ENCODE measurements at regions not wholly inside any gene's neighbourhood (a gene's known extent, or its start where the extent isn't known, plus 50 kb on each side); places are given as distances from the start of the nearest gene placed in this dataset.

DNA sequence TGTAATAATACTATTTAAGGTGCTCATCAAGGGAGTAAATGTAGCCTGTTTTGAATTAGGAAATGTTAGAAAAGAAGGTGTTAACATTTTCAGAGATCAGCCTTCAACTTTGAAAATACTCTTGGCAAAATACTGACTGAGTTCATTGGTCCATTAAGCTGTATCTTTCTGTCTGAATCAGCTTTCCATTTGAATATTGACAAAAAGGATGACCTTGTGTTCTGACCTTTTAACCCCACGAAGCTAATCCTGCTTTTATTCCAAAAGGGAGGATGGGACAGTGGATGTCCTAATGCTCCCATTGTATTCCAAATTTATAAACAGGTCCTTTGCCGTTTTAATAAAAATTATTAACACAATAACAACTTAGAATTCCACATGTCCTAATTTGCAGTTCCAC, 259.7 kb upstream of the NRIP1 start:
- DNase-seq (ENCODE audit: low spot score): no peak
- 76% methylated on average over 2 of the region's 2 CpGs for WGBS
- Histone ChIP-seq H3K36me3 (no peaks in the 10 kb centered on the region), H3K9me3 (no peaks in the 10 kb centered on the region), H3K4me1 (replicated peaks) (no peaks in the 10 kb centered on the region), H3K4me3 (no peak overlapping the region), H3K27me3 (replicated peaks; ENCODE audit: insufficient read depth) (no peaks in the 10 kb centered on the region), H3K27ac (no peak overlapping the region)
- TF ChIP-seq, protein P1, sequence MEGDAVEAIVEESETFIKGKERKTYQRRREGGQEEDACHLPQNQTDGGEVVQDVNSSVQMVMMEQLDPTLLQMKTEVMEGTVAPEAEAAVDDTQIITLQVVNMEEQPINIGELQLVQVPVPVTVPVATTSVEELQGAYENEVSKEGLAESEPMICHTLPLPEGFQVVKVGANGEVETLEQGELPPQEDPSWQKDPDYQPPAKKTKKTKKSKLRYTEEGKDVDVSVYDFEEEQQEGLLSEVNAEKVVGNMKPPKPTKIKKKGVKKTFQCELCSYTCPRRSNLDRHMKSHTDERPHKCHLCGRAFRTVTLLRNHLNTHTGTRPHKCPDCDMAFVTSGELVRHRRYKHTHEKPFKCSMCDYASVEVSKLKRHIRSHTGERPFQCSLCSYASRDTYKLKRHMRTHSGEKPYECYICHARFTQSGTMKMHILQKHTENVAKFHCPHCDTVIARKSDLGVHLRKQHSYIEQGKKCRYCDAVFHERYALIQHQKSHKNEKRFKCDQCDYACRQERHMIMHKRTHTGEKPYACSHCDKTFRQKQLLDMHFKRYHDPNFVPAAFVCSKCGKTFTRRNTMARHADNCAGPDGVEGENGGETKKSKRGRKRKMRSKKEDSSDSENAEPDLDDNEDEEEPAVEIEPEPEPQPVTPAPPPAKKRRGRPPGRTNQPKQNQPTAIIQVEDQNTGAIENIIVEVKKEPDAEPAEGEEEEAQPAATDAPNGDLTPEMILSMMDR (IDR thresholded peaks at IDR 0.05): no peak
- no peak for TF ChIP-seq POLR2A (IDR thresholded peaks at IDR 0.05)
- TF ChIP-seq POLR2AphosphoS5 (IDR thresholded peaks at IDR 0.05): no peak
- intact Hi-C loops (cut with DNase I): no loop called here

GRCh38 chr21:15326032-15326867, 261.4 kb upstream of the NRIP1 start:
- no peak overlapping the region for H3K4me3 ChIP-seq
- H3K27ac ChIP-seq: no peak overlapping the region
- no peaks in the 10 kb centered on the region for H3K4me1 ChIP-seq (replicated peaks)
- WGBS: 94% methylated on average over 8 of the region's 9 CpGs
- H3K27me3 ChIP-seq (replicated peaks; ENCODE audit: insufficient read depth): no peaks in the 10 kb centered on the region
- TF ChIP-seq, protein P1 (IDR thresholded peaks at IDR 0.05): no peak
- no peak for TF ChIP-seq POLR2AphosphoS5 (IDR thresholded peaks at IDR 0.05)
- no peak for TF ChIP-seq POLR2A (IDR thresholded peaks at IDR 0.05)
- no peak for DNase-seq (ENCODE audit: low spot score)
- intact Hi-C loops (cut with DNase I): no loop called here
- no peaks in the 10 kb centered on the region for H3K36me3 ChIP-seq
- H3K9me3 ChIP-seq: no peaks in the 10 kb centered on the region

DNA sequence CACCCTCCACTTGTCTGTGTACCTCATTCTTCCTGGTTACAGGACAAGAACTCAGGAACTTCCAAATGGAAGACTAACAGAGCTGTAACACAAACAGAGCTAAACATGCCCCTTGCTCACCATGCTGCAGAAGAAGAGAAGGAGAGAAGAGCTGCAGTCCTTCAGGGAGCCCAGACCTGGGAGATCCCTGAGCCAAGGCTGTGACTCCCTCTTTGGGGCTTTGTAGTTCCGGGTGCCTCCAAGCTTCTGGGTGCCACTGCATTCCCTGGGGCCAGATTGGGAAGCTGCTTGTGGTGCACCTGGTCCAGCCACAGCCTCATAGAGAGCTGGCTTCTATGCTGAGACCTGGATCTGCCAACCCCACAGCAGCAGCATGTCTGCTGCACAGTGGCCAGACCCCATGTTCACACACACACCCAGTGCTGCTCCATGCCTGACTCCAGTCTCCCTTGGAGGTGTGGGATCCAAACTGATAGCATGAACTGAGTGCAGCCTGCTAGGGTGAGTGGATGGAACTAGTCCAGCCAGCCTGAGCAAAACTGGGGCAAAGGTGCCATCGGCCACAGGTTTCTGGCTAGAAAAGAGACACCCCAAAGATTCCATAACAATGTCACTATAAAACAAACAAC, 263.0 kb upstream of the NRIP1 start:
- Histone ChIP-seq H3K4me1 (replicated peaks) (no peaks in the 10 kb centered on the region), H3K36me3 (no peaks in the 10 kb centered on the region), H3K27me3 (replicated peaks; ENCODE audit: insufficient read depth) (no peaks in the 10 kb centered on the region), H3K9me3 (no peaks in the 10 kb centered on the region), H3K4me3 (no peak overlapping the region), H3K27ac (no peak overlapping the region)
- DNase-seq (ENCODE audit: low spot score): no peak
- intact Hi-C loops (cut with DNase I): no loop called here
- TF ChIP-seq POLR2A (IDR thresholded peaks at IDR 0.05): no peak
- no peak for TF ChIP-seq POLR2AphosphoS5 (IDR thresholded peaks at IDR 0.05)
- TF ChIP-seq, protein P1 (IDR thresholded peaks at IDR 0.05): no peak
- 83% methylated on average over 2 of the region's 2 CpGs for WGBS

- H3K4me3 ChIP-seq: no peak overlapping the region
- 86% methylated on average over 2 of the region's 2 CpGs for WGBS
- H3K4me1 ChIP-seq (replicated peaks): no peaks in the 10 kb centered on the region
- H3K27me3 ChIP-seq (replicated peaks; ENCODE audit: insufficient read depth): no peaks in the 10 kb centered on the region
- DNase-seq (ENCODE audit: low spot score): no peak
- no peaks in the 10 kb centered on the region for H3K9me3 ChIP-seq
- no peak overlapping the region for H3K27ac ChIP-seq
- no peak for TF ChIP-seq POLR2A (IDR thresholded peaks at IDR 0.05)
- no peak for TF ChIP-seq POLR2AphosphoS5 (IDR thresholded peaks at IDR 0.05)
- TF ChIP-seq, protein P1 (IDR thresholded peaks at IDR 0.05): no peak
- no peaks in the 10 kb centered on the region for H3K36me3 ChIP-seq
- intact Hi-C loops (cut with DNase I): no loop called here
Observed at GRCh38 chr21:15329191-15329590, 264.4 kb upstream of the NRIP1 start.

- Histone ChIP-seq H3K27ac (no peak overlapping the region), H3K27me3 (replicated peaks; ENCODE audit: insufficient read depth) (no peaks in the 10 kb centered on the region), H3K9me3 (no peaks in the 10 kb centered on the region), H3K4me3 (no peak overlapping the region), H3K4me1 (replicated peaks) (no peaks in the 10 kb centered on the region), H3K36me3 (no peaks in the 10 kb centered on the region)
- TF ChIP-seq, protein P1 (IDR thresholded peaks at IDR 0.05): no peak
- TF ChIP-seq POLR2AphosphoS5 (IDR thresholded peaks at IDR 0.05): no peak
- TF ChIP-seq POLR2A (IDR thresholded peaks at IDR 0.05): no peak
- intact Hi-C loops (cut with DNase I): no loop called here
- DNase-seq (ENCODE audit: low spot score): no peak
Observed at GRCh38 chr21:15330872-15331271, 266.1 kb upstream of the NRIP1 start.

Measured in prostate gland (tissue), 2 donors.